Thyroid gland (tissue), 4 donors: ENCODE measurements at regions not wholly inside any gene's neighbourhood (a gene's known extent, or its start where the extent isn't known, plus 50 kb on each side); places are given as distances from the start of the nearest gene placed in this dataset.
"Not testable (repeated sequence)": the region's sequence is repeated elsewhere in the genome, so short reads cannot be mapped to it uniquely, and the experiment has no call there.

Experiments
- DNase-seq, 2 donors: peaks; one replicate each; pipeline ENCODE4 v3.0.0-alpha.2; 2019
- H3K27ac ChIP-seq, 3 donors: fragments of 200-600 bp; sonication (generic); 1 replicate in 2 of 3; 2 replicates in 1 of 3; pipeline ENCODE4 v1.5.1; 2016 to 2019; ENCODE audit warnings: mild to moderate bottlenecking in 1 of 3, moderate library complexity in 1 of 3
- H3K27me3 ChIP-seq: fragments of 200-600 bp; sonication (generic); one replicate; pipeline ENCODE4 v1.5.1; 2019
- H3K36me3 ChIP-seq, 2 donors: fragments of 200-600 bp; sonication (generic); one replicate each; pipeline ENCODE4 v1.5.1; 2016 to 2019
- H3K4me1 ChIP-seq, 2 donors: fragments of 200-600 bp; sonication (generic); one replicate each; pipeline ENCODE4 v1.5.1; 2017 to 2019
- H3K4me3 ChIP-seq, 3 donors: fragments of 200-600 bp; sonication (generic); replicated peaks in 1 of 3; 1 replicate in 2 of 3; 2 replicates in 1 of 3; pipeline ENCODE4 v1.5.1; 2016; ENCODE audit warnings: mild to moderate bottlenecking in 1 of 3
- H3K9me3 ChIP-seq: fragments of 200-600 bp; sonication (generic); one replicate; pipeline ENCODE4 v1.5.1; 2017
- POLR2A ChIP-seq, 2 donors: fragments of 450-650 bp; IDR thresholded peaks; one replicate each; pipeline ENCODE4 v1.6.1; 2017; ENCODE audit warnings: antibody characterized with exemption in 2 of 2, mild to moderate bottlenecking in 2 of 2, moderate library complexity in 1 of 2
- WGBS, 2 donors: methylation state at CpG; one replicate each; pipeline ENCODE4 v1.1.5; 2017; 5-methylcytosine and 5-hydroxymethylcytosine counted together
- intact Hi-C: fragments of 100-400 bp; cut with DNase I; formaldehyde crosslinking; loops from one replicate; pipeline ENCODE4 v1.15.1; 2023
- TF ChIP-seq, protein P1 (sequence below), 6 experiments: fragments of 200-600 bp in 3 of 6; fragments of 450-650 bp in 3 of 6; sonication (generic) in 3 of 6; IDR thresholded peaks; one replicate each; pipeline ENCODE4 v1.5.1; 2016 to 2019; ENCODE audit warnings: antibody characterized with exemption in 6 of 6, mild to moderate bottlenecking in 2 of 6, inconsistent platforms in 1 of 6, moderate library complexity in 1 of 6

DNA sequence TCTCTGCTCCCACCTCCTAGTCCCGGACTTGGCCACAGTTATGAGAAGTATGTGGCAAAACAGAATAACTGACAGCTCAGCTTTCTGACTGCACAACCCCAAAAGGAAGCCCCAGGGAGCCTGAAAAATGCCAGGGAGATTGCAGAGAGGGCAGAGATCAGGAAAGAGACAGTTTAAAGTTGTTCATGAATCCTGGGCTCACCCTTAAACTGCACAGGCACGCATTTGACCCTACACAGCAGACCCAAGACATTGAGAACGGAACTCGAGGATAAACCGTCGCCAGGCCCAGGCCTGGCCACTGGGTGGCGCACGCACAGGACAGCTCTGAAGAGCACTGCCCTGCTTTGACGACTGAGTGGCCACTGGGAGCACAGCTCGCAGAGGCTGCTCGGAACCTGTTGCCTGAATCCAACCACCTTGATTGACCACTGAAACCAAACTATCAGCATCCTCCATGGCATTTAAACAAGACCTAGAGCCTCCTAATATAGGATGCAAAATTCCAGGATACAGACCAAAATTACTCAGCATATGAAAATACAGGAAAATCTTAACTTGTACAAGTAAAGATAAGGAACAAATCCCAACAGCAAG is 114.0 kb downstream of the C16orf95 start:
- no peaks in the 10 kb centered on the region for H3K36me3 ChIP-seq
- H3K27me3 ChIP-seq, result no peaks in the 10 kb centered on the region
- no peak for TF ChIP-seq POLR2A (IDR thresholded peaks at IDR 0.05)
- TF ChIP-seq, protein P1, sequence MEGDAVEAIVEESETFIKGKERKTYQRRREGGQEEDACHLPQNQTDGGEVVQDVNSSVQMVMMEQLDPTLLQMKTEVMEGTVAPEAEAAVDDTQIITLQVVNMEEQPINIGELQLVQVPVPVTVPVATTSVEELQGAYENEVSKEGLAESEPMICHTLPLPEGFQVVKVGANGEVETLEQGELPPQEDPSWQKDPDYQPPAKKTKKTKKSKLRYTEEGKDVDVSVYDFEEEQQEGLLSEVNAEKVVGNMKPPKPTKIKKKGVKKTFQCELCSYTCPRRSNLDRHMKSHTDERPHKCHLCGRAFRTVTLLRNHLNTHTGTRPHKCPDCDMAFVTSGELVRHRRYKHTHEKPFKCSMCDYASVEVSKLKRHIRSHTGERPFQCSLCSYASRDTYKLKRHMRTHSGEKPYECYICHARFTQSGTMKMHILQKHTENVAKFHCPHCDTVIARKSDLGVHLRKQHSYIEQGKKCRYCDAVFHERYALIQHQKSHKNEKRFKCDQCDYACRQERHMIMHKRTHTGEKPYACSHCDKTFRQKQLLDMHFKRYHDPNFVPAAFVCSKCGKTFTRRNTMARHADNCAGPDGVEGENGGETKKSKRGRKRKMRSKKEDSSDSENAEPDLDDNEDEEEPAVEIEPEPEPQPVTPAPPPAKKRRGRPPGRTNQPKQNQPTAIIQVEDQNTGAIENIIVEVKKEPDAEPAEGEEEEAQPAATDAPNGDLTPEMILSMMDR (IDR thresholded peaks at IDR 0.05), result peak in 2 of 6 experiments; percentile 20 to 33
- no peaks in the 10 kb centered on the region for H3K9me3 ChIP-seq
- H3K27ac ChIP-seq, result no peak overlapping the region
- no peak overlapping the region for H3K4me3 ChIP-seq
- intact Hi-C loops, result no loop called here
- 17 to 21% methylated on average over 11 of the region's 11 CpGs for WGBS, 2 donors
- peak; percentile 6 to 10 for DNase-seq
- H3K4me1 ChIP-seq, result no peaks in the 10 kb centered on the region

DNA sequence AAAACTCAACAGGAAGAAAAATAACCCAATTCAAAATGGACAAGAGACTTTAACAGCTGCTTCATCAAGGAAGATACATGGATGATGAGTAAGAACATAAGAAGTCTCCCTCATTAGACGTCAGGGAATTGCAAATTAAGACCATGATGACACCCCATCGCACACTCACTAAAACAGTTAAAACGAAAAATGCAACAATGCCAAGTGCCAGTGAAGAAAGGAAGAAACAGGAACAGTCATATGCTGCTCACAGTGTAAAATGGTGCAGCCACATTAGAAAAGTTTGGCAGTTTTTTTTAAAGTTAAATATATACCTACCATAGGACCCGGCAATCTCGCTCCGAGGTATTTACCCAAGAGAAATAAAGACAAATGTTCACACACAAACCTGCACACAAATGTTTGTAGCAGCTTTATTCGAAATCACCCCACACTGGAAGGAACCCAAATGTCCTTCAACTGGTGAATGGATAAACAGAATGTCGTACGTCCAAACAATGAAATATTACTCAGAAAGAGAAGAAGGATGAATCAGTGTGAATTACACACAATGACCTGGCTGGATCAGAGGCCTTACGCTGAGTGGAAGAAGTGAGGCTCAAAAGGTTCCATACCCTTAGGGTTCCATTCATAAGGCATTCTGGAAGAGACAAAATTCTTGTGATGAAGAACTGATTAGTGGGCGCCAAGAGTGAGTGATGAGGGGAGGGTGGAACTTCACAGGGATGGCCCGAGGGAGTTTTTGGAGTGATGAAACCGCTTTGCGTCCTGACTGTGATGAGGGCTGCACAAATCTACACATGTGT is 110.3 kb downstream of the C16orf95 start:
- no peak overlapping the region for H3K27ac ChIP-seq
- H3K4me1 ChIP-seq, result no peaks in the 10 kb centered on the region
- no peak overlapping the region for H3K4me3 ChIP-seq
- intact Hi-C loops, result no loop called here
- H3K9me3 ChIP-seq, result no peaks in the 10 kb centered on the region
- no peaks in the 10 kb centered on the region for H3K36me3 ChIP-seq
- WGBS, 2 donors, result 81 to 84% methylated on average over 14 of the region's 14 CpGs
- DNase-seq, result no peak
- H3K27me3 ChIP-seq, result no peaks in the 10 kb centered on the region
- TF ChIP-seq, protein P1 (IDR thresholded peaks at IDR 0.05), result no peak
- no peak for TF ChIP-seq POLR2A (IDR thresholded peaks at IDR 0.05)

DNA sequence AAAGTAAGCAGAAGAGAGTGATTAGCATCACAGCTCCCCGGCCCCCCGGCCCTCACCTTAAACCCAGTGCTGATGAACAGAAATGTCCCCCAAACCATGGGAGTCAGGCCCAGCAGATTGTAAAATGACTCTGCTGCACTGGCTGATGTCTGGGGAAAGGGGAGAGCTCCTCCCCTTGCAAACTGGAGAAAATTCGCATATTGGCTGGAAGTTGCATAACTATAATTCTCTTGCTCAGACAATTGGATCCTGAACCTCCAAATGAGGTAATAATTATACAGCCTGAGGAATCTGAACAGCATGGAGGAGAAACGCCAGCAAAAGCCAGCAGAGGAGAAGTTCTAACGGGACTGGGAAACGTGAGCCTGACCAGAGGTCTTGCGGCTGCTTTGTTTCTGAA is 109.7 kb downstream of the C16orf95 start:
- DNase-seq, result no peak
- Histone ChIP-seq H3K9me3 (no peaks in the 10 kb centered on the region), H3K27me3 (no peaks in the 10 kb centered on the region), H3K27ac (no peak overlapping the region), H3K4me1 (no peaks in the 10 kb centered on the region), H3K36me3 (no peaks in the 10 kb centered on the region), H3K4me3 (no peak overlapping the region)
- intact Hi-C loops, result no loop called here
- 56 to 65% methylated on average over 7 of the region's 7 CpGs for WGBS, 2 donors
- TF ChIP-seq POLR2A (IDR thresholded peaks at IDR 0.05), result no peak
- TF ChIP-seq, protein P1 (IDR thresholded peaks at IDR 0.05), result no peak

DNA sequence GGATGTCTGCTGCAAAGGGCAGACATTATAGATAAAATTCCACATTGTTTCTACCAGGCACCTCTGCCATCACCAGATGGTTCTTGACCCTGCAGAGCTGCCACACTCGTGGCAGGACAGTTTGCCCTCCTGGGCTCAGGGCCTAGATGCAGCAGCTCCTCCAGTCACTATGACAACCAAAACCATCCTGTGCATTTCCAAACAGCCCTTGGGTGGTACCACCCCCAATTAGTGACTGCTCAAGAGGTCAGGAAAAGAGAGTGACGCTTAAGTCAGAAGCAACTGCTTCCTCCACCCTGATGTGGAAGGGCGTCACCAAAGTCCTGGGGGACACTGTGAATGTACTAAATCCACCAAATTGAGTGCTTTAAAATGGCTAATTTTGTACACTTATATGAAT is 109.2 kb downstream of the C16orf95 start:
- H3K27me3 ChIP-seq, result no peaks in the 10 kb centered on the region
- no peaks in the 10 kb centered on the region for H3K9me3 ChIP-seq
- no peak for TF ChIP-seq POLR2A (IDR thresholded peaks at IDR 0.05)
- TF ChIP-seq, protein P1 (IDR thresholded peaks at IDR 0.05), result no peak
- no peak overlapping the region for H3K4me3 ChIP-seq
- 62 to 69% methylated on average over 3 of the region's 3 CpGs for WGBS, 2 donors
- no peaks in the 10 kb centered on the region for H3K36me3 ChIP-seq
- H3K4me1 ChIP-seq, result no peaks in the 10 kb centered on the region
- intact Hi-C loops, result no loop called here
- no peak for DNase-seq
- no peak overlapping the region for H3K27ac ChIP-seq

DNA sequence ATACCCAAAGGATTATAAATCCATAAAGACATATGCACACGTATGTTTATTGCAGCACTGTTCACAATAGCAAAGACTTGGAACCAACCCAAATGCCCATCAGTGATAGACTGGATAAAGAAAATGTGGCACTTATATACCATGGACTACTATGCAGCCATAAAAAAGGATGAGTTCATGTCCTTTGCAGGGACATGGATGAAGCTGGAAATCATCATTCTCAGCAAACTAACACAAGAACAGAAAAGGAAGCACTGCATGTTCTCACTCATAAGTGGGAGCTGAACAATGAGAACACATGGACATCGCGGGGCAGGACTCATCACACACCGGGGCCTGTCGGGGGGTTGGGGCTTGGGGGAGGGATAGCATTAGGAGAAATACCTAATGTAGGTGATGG is 108.2 kb downstream of the C16orf95 start:
- H3K36me3 ChIP-seq, H3K9me3 ChIP-seq, intact Hi-C loops, H3K4me3 ChIP-seq, H3K4me1 ChIP-seq, H3K27me3 ChIP-seq, DNase-seq, H3K27ac ChIP-seq: not testable (repeated sequence)
- 97 to 98% methylated on average over 5 of the region's 5 CpGs for WGBS, 2 donors
